HCT116 (cell line): ENCODE measurements at regions not wholly inside any gene's neighbourhood (a gene's known extent, or its start where the extent isn't known, plus 50 kb on each side); places are given as distances from the start of the nearest gene placed in this dataset.

Source experiments
- ATAC-seq: fragments of 200-7000 bp; cut with Tn5 transposase; 2 replicates; pipeline ENCODE4 v1.9.1; 2020; ENCODE audit warnings: mild to moderate bottlenecking, moderate library complexity
- BruUV-seq: library from RNA; stranded (reverse); fragments of 400-500 nt; replicated peaks from 2 replicates; lab custom pipeline; 2021; lab: Mats Ljungman, UMichigan
- CTCF ChIA-PET: fragments of 300-600 bp; sonication (Branson Sonifier 250); formaldehyde crosslinking; loops from one replicate; lab custom pipeline; 2021; ENCODE audit warnings: antibody characterized with exemption; lab: Charles Lee
- POLR2A ChIA-PET: fragments of 300-600, 350-600 bp; sonication (Branson Sonifier 250); formaldehyde crosslinking; loops from one replicate; lab custom pipeline; 2021; ENCODE audit warnings: antibody characterized with exemption; lab: Charles Lee
- RAD21 ChIA-PET, 2 experiments: fragments of 300-600 bp; sonication (Branson Sonifier 250); formaldehyde crosslinking; loops; one replicate each; lab custom pipeline; 2023; ENCODE audit warnings: low total read pairs in 2 of 2; ENCODE audit not compliant: uncharacterized antibody in 2 of 2, unreplicated experiment in 2 of 2, low non-redundant PET in 1 of 2; lab: Charles Lee
- DNase-seq: peaks from one replicate; pipeline ENCODE4 v3.0.0-alpha.2; 2010; ENCODE audit warnings: low read depth, low spot score
- H2AFZ ChIP-seq: fragments of 200-600 bp; shearing (Covaris generic), sonication (generic); 2 replicates; pipeline ENCODE4 v1.6.1; 2017; ENCODE audit warnings: low read depth, mixed run types, mixed read lengths, antibody characterized with exemption, low read length; ENCODE audit not compliant: poor library complexity, severe bottlenecking
- H3K27ac ChIP-seq: 2 replicates; pipeline ENCODE4 v1.5.1; 2012; ENCODE audit warnings: low read depth, low read length
- H3K27me3 ChIP-seq: fragments of 200-600 bp; sonication (generic); 2 replicates; pipeline ENCODE4 v1.6.1; 2016; ENCODE audit warnings: mixed run types, low read length, mixed read lengths; ENCODE audit not compliant: insufficient read depth
- H3K36me3 ChIP-seq, 2 experiments: fragments of 200-500 bp in 1 of 2; fragments of 200-600 bp in 1 of 2; sonication (Bioruptor generic) in 1 of 2; sonication (generic) in 1 of 2; 2 replicates each; pipeline versions ENCODE4 v1.5.1 to v1.6.1; 2014 to 2016; ENCODE audit warnings: low read length in 2 of 2, inconsistent platforms in 1 of 2, mixed read lengths in 1 of 2, mixed run types in 1 of 2; ENCODE audit not compliant: insufficient read depth in 2 of 2, control insufficient read depth in 1 of 2
- H3K4me1 ChIP-seq, 2 experiments: fragments of 200-600 bp in 1 of 2; sonication (generic) in 1 of 2; 2 replicates each; pipeline versions ENCODE4 v1.5.1 to v1.6.1; 2012 to 2017; ENCODE audit warnings: low read length in 2 of 2, inconsistent platforms in 1 of 2, mild to moderate bottlenecking in 1 of 2, mixed read lengths in 1 of 2, mixed run types in 1 of 2, moderate library complexity in 1 of 2; ENCODE audit not compliant: insufficient read depth in 2 of 2, control insufficient read depth in 1 of 2
- H3K4me2 ChIP-seq: fragments of 200-600 bp; sonication (generic); 2 replicates; pipeline ENCODE4 v1.6.1; 2017; ENCODE audit warnings: mixed run types, low read length, mixed read lengths
- H3K4me3 ChIP-seq, 2 experiments: fragments of 200-600 bp in 1 of 2; sonication (generic) in 1 of 2; replicated peaks in 1 of 2; 2 replicates each; pipeline ENCODE4 v1.5.1; 2011 to 2016; ENCODE audit warnings: low read length in 2 of 2, control low read depth in 1 of 2, low read depth in 1 of 2, mild to moderate bottlenecking in 1 of 2, mixed read lengths in 1 of 2, mixed run types in 1 of 2
- H3K79me2 ChIP-seq: fragments of 200-600 bp; sonication (generic); 2 replicates; pipeline ENCODE4 v1.6.1; 2017; ENCODE audit warnings: mild to moderate bottlenecking, mixed run types, low read length, moderate library complexity, mixed read lengths; ENCODE audit not compliant: insufficient read depth
- H3K9ac ChIP-seq: fragments of 200-600 bp; sonication (generic); 2 replicates; pipeline ENCODE4 v1.6.1; 2016; ENCODE audit warnings: low read length, mixed read lengths
- H3K9me2 ChIP-seq: fragments of 200-600 bp; sonication (generic), shearing (Covaris generic); 2 replicates; pipeline ENCODE4 v1.6.1; 2017; ENCODE audit warnings: mixed run types, mild to moderate bottlenecking, moderate library complexity; ENCODE audit not compliant: insufficient read depth
- H3K9me3 ChIP-seq, 2 experiments: fragments of 200-500 bp in 1 of 2; fragments of 200-600 bp in 1 of 2; sonication (Bioruptor generic) in 1 of 2; sonication (generic) in 1 of 2; 2 replicates each; pipeline ENCODE4 v1.6.1; 2014 to 2017; ENCODE audit warnings: low read length in 2 of 2, mixed read lengths in 2 of 2, inconsistent platforms in 1 of 2, low read depth in 1 of 2, mild to moderate bottlenecking in 1 of 2, mixed run types in 1 of 2, moderate library complexity in 1 of 2; ENCODE audit not compliant: control insufficient read depth in 1 of 2, insufficient read depth in 1 of 2
- H4K20me1 ChIP-seq: fragments of 200-600 bp; sonication (generic), shearing (Covaris generic); 2 replicates; pipeline ENCODE4 v1.6.1; 2017; ENCODE audit warnings: mixed run types, mild to moderate bottlenecking, moderate library complexity; ENCODE audit not compliant: insufficient read depth
- CEBPB ChIP-seq: IDR thresholded peaks from 2 replicates; pipeline ENCODE4 v1.6.1; 2012; ENCODE audit warnings: low read depth
- EGR1 ChIP-seq: IDR thresholded peaks from 2 replicates; pipeline ENCODE4 v1.6.1; 2012; ENCODE audit warnings: low read depth
- EZH2phosphoT487 ChIP-seq: fragments of 200-600 bp; IDR thresholded peaks from 2 replicates; pipeline ENCODE4 v1.6.1; 2018; ENCODE audit warnings: antibody characterized with exemption, borderline replicate concordance
- FOSL1 ChIP-seq: IDR thresholded peaks from 2 replicates; pipeline ENCODE4 v1.6.1; 2012; ENCODE audit warnings: low read depth
- SRF ChIP-seq: IDR thresholded peaks from 2 replicates; pipeline ENCODE4 v1.6.1; 2012; ENCODE audit warnings: low read depth
- ZNF274 ChIP-seq: fragments of 200-500 bp; sonication (Bioruptor generic); IDR thresholded peaks from 2 replicates; pipeline ENCODE4 v1.6.1; 2014; ENCODE audit warnings: mild to moderate bottlenecking, low read depth, low read length, inconsistent platforms
- intact Hi-C: fragments of 100-400 bp; cut with micrococcal nuclease; formaldehyde crosslinking; loops from 2 replicates; pipeline ENCODE4 v1.10.0; 2022
- TF ChIP-seq, protein P1 (sequence below): IDR thresholded peaks from 2 replicates; pipeline ENCODE4 v1.6.1; 2012; ENCODE audit warnings: low read depth
- TF ChIP-seq, protein P2 (sequence below): IDR thresholded peaks from 2 replicates; pipeline ENCODE4 v1.6.1; 2011; ENCODE audit warnings: mild to moderate bottlenecking, low read length, moderate library complexity; ENCODE audit not compliant: insufficient replicate concordance; ENCODE audit errors: extremely low read depth

- Histone ChIP-seq H2AFZ (no peak overlapping the region), H3K9me2 (no peaks in the 10 kb centered on the region), H3K27me3 (no peaks in the 10 kb centered on the region), H3K9ac (no peak overlapping the region), H3K9me3 (peaks cover 4 to 16% of the 10 kb centered on the region in 2 experiments; a peak in 3 of 4 replicates), H3K79me2 (no peaks in the 10 kb centered on the region), H4K20me1 (no peaks in the 10 kb centered on the region), H3K36me3 (no peaks in the 10 kb centered on the region), H3K4me1 (no peaks in the 10 kb centered on the region), H3K27ac (no peak overlapping the region), H3K4me3 (no peak overlapping the region), H3K4me2 (no peak overlapping the region)
- POLR2A ChIA-PET, result no interaction called here
- TF ChIP-seq ZNF274 (no peak), EGR1 (no peak), CEBPB (no peak), SRF (no peak), EZH2phosphoT487 (no peak), FOSL1 (no peak)
- TF ChIP-seq, protein P1, sequence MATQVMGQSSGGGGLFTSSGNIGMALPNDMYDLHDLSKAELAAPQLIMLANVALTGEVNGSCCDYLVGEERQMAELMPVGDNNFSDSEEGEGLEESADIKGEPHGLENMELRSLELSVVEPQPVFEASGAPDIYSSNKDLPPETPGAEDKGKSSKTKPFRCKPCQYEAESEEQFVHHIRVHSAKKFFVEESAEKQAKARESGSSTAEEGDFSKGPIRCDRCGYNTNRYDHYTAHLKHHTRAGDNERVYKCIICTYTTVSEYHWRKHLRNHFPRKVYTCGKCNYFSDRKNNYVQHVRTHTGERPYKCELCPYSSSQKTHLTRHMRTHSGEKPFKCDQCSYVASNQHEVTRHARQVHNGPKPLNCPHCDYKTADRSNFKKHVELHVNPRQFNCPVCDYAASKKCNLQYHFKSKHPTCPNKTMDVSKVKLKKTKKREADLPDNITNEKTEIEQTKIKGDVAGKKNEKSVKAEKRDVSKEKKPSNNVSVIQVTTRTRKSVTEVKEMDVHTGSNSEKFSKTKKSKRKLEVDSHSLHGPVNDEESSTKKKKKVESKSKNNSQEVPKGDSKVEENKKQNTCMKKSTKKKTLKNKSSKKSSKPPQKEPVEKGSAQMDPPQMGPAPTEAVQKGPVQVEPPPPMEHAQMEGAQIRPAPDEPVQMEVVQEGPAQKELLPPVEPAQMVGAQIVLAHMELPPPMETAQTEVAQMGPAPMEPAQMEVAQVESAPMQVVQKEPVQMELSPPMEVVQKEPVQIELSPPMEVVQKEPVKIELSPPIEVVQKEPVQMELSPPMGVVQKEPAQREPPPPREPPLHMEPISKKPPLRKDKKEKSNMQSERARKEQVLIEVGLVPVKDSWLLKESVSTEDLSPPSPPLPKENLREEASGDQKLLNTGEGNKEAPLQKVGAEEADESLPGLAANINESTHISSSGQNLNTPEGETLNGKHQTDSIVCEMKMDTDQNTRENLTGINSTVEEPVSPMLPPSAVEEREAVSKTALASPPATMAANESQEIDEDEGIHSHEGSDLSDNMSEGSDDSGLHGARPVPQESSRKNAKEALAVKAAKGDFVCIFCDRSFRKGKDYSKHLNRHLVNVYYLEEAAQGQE, result no peak
- TF ChIP-seq, protein P2, sequence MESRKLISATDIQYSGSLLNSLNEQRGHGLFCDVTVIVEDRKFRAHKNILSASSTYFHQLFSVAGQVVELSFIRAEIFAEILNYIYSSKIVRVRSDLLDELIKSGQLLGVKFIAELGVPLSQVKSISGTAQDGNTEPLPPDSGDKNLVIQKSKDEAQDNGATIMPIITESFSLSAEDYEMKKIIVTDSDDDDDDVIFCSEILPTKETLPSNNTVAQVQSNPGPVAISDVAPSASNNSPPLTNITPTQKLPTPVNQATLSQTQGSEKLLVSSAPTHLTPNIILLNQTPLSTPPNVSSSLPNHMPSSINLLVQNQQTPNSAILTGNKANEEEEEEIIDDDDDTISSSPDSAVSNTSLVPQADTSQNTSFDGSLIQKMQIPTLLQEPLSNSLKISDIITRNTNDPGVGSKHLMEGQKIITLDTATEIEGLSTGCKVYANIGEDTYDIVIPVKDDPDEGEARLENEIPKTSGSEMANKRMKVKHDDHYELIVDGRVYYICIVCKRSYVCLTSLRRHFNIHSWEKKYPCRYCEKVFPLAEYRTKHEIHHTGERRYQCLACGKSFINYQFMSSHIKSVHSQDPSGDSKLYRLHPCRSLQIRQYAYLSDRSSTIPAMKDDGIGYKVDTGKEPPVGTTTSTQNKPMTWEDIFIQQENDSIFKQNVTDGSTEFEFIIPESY, result no peak
- BruUV-seq, result no TSS peak
- ATAC-seq (no peak), DNase-seq (no peak)
- RAD21 ChIA-PET, result no interaction called here
- CTCF ChIA-PET, result no interaction called here
- intact Hi-C loops, result no loop called here
Measured at GRCh38 chr6:91812596-91813274, 1225.9 kb upstream of the MAP3K7 start.
